Vagina (tissue), 2 donors: ENCODE measurements at regions not wholly inside any gene's neighbourhood (a gene's known extent, or its start where the extent isn't known, plus 50 kb on each side); places are given as distances from the start of the nearest gene placed in this dataset.

Experiments
- DNase-seq, 2 donors: peaks; one replicate each; pipeline ENCODE4 v3.0.0-alpha.2; 2017; ENCODE audit errors: extremely low spot score in 2 of 2
- H3K27ac ChIP-seq: fragments of 200-600 bp; sonication (generic); one replicate; pipeline ENCODE4 v1.5.1; 2019
- H3K27me3 ChIP-seq: fragments of 200-600 bp; sonication (generic); one replicate; pipeline ENCODE4 v1.5.1; 2019
- H3K36me3 ChIP-seq, 2 donors: fragments of 200-600 bp; sonication (generic); one replicate each; pipeline ENCODE4 v1.5.1; 2017 to 2019
- H3K4me1 ChIP-seq: fragments of 200-600 bp; sonication (generic); one replicate; pipeline ENCODE4 v1.5.1; 2019
- H3K4me3 ChIP-seq, 2 donors: fragments of 200-600 bp; sonication (generic); 1 replicate in 1 of 2; 2 replicates in 1 of 2; pipeline ENCODE4 v1.5.1; 2016 to 2019
- H3K9me3 ChIP-seq: fragments of 200-600 bp; sonication (generic); one replicate; pipeline ENCODE4 v1.5.1; 2019
- CTCF ChIP-seq, 3 experiments: fragments of 450-650 bp in 2 of 3; fragments of 200-600 bp in 1 of 3; sonication (generic) in 1 of 3; IDR thresholded peaks; one replicate each; pipeline ENCODE4 v1.5.1; 2017 to 2019; ENCODE audit warnings: antibody characterized with exemption in 3 of 3, mild to moderate bottlenecking in 2 of 3, moderate library complexity in 2 of 3
- POLR2A ChIP-seq, 2 donors: fragments of 450-650 bp; IDR thresholded peaks; one replicate each; pipeline ENCODE4 v1.6.1; 2017; ENCODE audit warnings: antibody characterized with exemption in 2 of 2, mild to moderate bottlenecking in 2 of 2, moderate library complexity in 2 of 2
- POLR2AphosphoS5 ChIP-seq, 2 donors: sonication (generic); formaldehyde crosslinking; IDR thresholded peaks; one replicate each; pipeline ENCODE4 v1.9.0; 2017; ENCODE audit warnings: antibody characterized with exemption in 2 of 2, mild to moderate bottlenecking in 2 of 2, low read depth in 1 of 2; ENCODE audit not compliant: insufficient read depth in 1 of 2
- intact Hi-C: fragments of 100-400 bp; cut with DNase I; formaldehyde crosslinking; loops from one replicate; pipeline ENCODE4 v1.15.1; 2023

GRCh38 chr6:159431750-159432149, 261.3 kb downstream of the SOD2 start:
- Histone ChIP-seq H3K4me1 (no peaks in the 10 kb centered on the region), H3K9me3 (peaks cover 3% of the 10 kb centered on the region), H3K36me3 (no peaks in the 10 kb centered on the region), H3K4me3 (no peak overlapping the region), H3K27ac (no peak overlapping the region), H3K27me3 (no peaks in the 10 kb centered on the region)
- no peak for DNase-seq
- TF ChIP-seq POLR2AphosphoS5 (IDR thresholded peaks at IDR 0.05; ENCODE audit: insufficient read depth in 1 of 2, low read depth in 1 of 2) (no peak), POLR2A (IDR thresholded peaks at IDR 0.05) (no peak), CTCF (IDR thresholded peaks at IDR 0.05) (no peak)
- intact Hi-C loops: no loop called here

- DNase-seq: no peak
- Histone ChIP-seq H3K27me3 (no peaks in the 10 kb centered on the region), H3K9me3 (peaks cover 3% of the 10 kb centered on the region), H3K4me1 (no peaks in the 10 kb centered on the region), H3K36me3 (no peaks in the 10 kb centered on the region), H3K4me3 (no peak overlapping the region), H3K27ac (no peak overlapping the region)
- no peak for TF ChIP-seq CTCF (IDR thresholded peaks at IDR 0.05)
- no peak for TF ChIP-seq POLR2A (IDR thresholded peaks at IDR 0.05)
- no peak for TF ChIP-seq POLR2AphosphoS5 (IDR thresholded peaks at IDR 0.05; ENCODE audit: insufficient read depth in 1 of 2, low read depth in 1 of 2)
- intact Hi-C loops: no loop called here
Measured at GRCh38 chr6:159430323-159430722, 261.1 kb downstream of the FNDC1 start.

GRCh38 chr6:159429433-159429832, 260.2 kb downstream of the FNDC1 start:
- no peak overlapping the region for H3K4me3 ChIP-seq
- H3K27me3 ChIP-seq: no peaks in the 10 kb centered on the region
- no peaks in the 10 kb centered on the region for H3K36me3 ChIP-seq
- intact Hi-C loops: no loop called here
- H3K27ac ChIP-seq: no peak overlapping the region
- TF ChIP-seq CTCF (IDR thresholded peaks at IDR 0.05): no peak
- TF ChIP-seq POLR2AphosphoS5 (IDR thresholded peaks at IDR 0.05; ENCODE audit: insufficient read depth in 1 of 2, low read depth in 1 of 2): no peak
- TF ChIP-seq POLR2A (IDR thresholded peaks at IDR 0.05): no peak
- no peak for DNase-seq
- no peaks in the 10 kb centered on the region for H3K4me1 ChIP-seq
- peaks cover 3% of the 10 kb centered on the region for H3K9me3 ChIP-seq

GRCh38 chr6:159427771-159428170, 258.6 kb downstream of the FNDC1 start:
- Histone ChIP-seq H3K9me3 (no peaks in the 10 kb centered on the region), H3K4me1 (no peaks in the 10 kb centered on the region), H3K36me3 (no peaks in the 10 kb centered on the region), H3K27me3 (no peaks in the 10 kb centered on the region), H3K4me3 (no peak overlapping the region), H3K27ac (no peak overlapping the region)
- intact Hi-C loops: no loop called here
- TF ChIP-seq POLR2AphosphoS5 (IDR thresholded peaks at IDR 0.05; ENCODE audit: insufficient read depth in 1 of 2, low read depth in 1 of 2) (no peak), CTCF (IDR thresholded peaks at IDR 0.05) (no peak), POLR2A (IDR thresholded peaks at IDR 0.05) (no peak)
- no peak for DNase-seq

- H3K4me3 ChIP-seq: no peak overlapping the region
- H3K36me3 ChIP-seq: no peaks in the 10 kb centered on the region
- no peak for DNase-seq
- no peaks in the 10 kb centered on the region for H3K27me3 ChIP-seq
- peaks cover 2% of the 10 kb centered on the region for H3K4me1 ChIP-seq
- intact Hi-C loops: no loop called here
- TF ChIP-seq CTCF (IDR thresholded peaks at IDR 0.05) (no peak), POLR2AphosphoS5 (IDR thresholded peaks at IDR 0.05; ENCODE audit: insufficient read depth in 1 of 2, low read depth in 1 of 2) (no peak), POLR2A (IDR thresholded peaks at IDR 0.05) (no peak)
- H3K9me3 ChIP-seq: no peaks in the 10 kb centered on the region
- no peak overlapping the region for H3K27ac ChIP-seq
Measured at GRCh38 chr6:159427335-159427734, 258.1 kb downstream of the FNDC1 start.
